Panc1 (cell line): ENCODE measurements at regions not wholly inside any gene's neighbourhood (a gene's known extent, or its start where the extent isn't known, plus 50 kb on each side); places are given as distances from the start of the nearest gene placed in this dataset.

ENCODE experiments used
- ATAC-seq: fragments of 200-7000 bp; cut with Tn5 transposase; 2 replicates; pipeline ENCODE4 v1.9.1; 2020; ENCODE audit warnings: mild to moderate bottlenecking, moderate library complexity
- BruUV-seq: library from RNA; stranded (reverse); fragments of 400-500 nt; replicated peaks from 2 replicates; lab custom pipeline; 2021; lab: Mats Ljungman, UMichigan
- CTCF ChIA-PET: fragments of 300-600 bp; sonication (Branson Sonifier 250); formaldehyde crosslinking; loops from one replicate; lab custom pipeline; 2022; ENCODE audit warnings: antibody characterized with exemption; lab: Charles Lee
- POLR2A ChIA-PET: fragments of 300-600 bp; sonication (Branson Sonifier 250); formaldehyde crosslinking; loops from one replicate; lab custom pipeline; 2022; ENCODE audit warnings: antibody characterized with exemption; lab: Charles Lee
- DNase-seq: peaks from one replicate; pipeline ENCODE4 v3.0.0-alpha.2; 2010; ENCODE audit warnings: low read depth, low spot score
- H3K27ac ChIP-seq: 2 replicates; pipeline ENCODE4 v1.5.1; 2011; ENCODE audit warnings: mild to moderate bottlenecking, low read length, inconsistent platforms
- H3K27me3 ChIP-seq: fragments of 200-500 bp; sonication (Bioruptor generic); 2 replicates; pipeline ENCODE4 v1.6.0; 2014; ENCODE audit warnings: low read length, inconsistent platforms; ENCODE audit not compliant: control insufficient read depth, insufficient read depth
- H3K36me3 ChIP-seq: fragments of 200-500 bp; sonication (Bioruptor generic); 2 replicates; pipeline ENCODE4 v1.5.1; 2014; ENCODE audit warnings: inconsistent platforms, mild to moderate bottlenecking, low read length, moderate library complexity; ENCODE audit not compliant: control insufficient read depth, insufficient read depth
- H3K4me1 ChIP-seq: 2 replicates; pipeline ENCODE4 v1.5.1; 2011; ENCODE audit warnings: inconsistent platforms, mild to moderate bottlenecking, low read length, moderate library complexity; ENCODE audit not compliant: control insufficient read depth, insufficient read depth
- H3K4me3 ChIP-seq, 2 experiments: 2 replicates each; pipeline ENCODE4 v1.5.1; 2011 to 2012; ENCODE audit warnings: low read depth in 2 of 2, low read length in 2 of 2, mild to moderate bottlenecking in 2 of 2, inconsistent platforms in 1 of 2, moderate library complexity in 1 of 2
- H3K9me3 ChIP-seq: fragments of 200-500 bp; sonication (Bioruptor generic); 2 replicates; pipeline ENCODE4 v1.5.1; 2014; ENCODE audit warnings: low read depth, mild to moderate bottlenecking, inconsistent platforms, low read length, moderate library complexity; ENCODE audit not compliant: control insufficient read depth, insufficient read depth
- POLR2AphosphoS5 ChIP-seq: IDR thresholded peaks from 2 replicates; pipeline ENCODE4 v1.6.1; 2012; ENCODE audit warnings: mild to moderate bottlenecking, low read depth, low read length, moderate library complexity
- REST ChIP-seq, 2 experiments: IDR thresholded peaks; 2 replicates each; pipeline ENCODE4 v1.6.1; 2011 to 2012; ENCODE audit warnings: low read depth in 2 of 2, control low read depth in 1 of 2, low read length in 1 of 2, mild to moderate bottlenecking in 1 of 2, moderate library complexity in 1 of 2; ENCODE audit not compliant: insufficient read depth in 1 of 2
- SIN3A ChIP-seq: IDR thresholded peaks from 2 replicates; pipeline ENCODE4 v1.6.1; 2012; ENCODE audit warnings: low read depth, mild to moderate bottlenecking, low read length, moderate library complexity, borderline replicate concordance; ENCODE audit not compliant: insufficient read depth
- TCF7L2 ChIP-seq: IDR thresholded peaks from 2 replicates; pipeline ENCODE4 v1.6.1; 2011; ENCODE audit warnings: mild to moderate bottlenecking, low read depth, low read length, inconsistent platforms
- in situ Hi-C: cut with HindIII; loops from 2 replicates; pipeline ENCODE4 v1.10.0; 2016; ENCODE audit warnings: low sequenced_read_pairs, low pct_unique_long_range_greater_than_20kb
- intact Hi-C: fragments of 100-400 bp; cut with micrococcal nuclease; formaldehyde crosslinking; loops from one replicate; pipeline ENCODE4 v1.10.0; 2022; ENCODE audit not compliant: unreplicated experiment
- TF ChIP-seq, protein P1 (sequence below): fragments of 450-650 bp; IDR thresholded peaks from 2 replicates; pipeline ENCODE4 v1.5.1; 2017; ENCODE audit warnings: mild to moderate bottlenecking

DNA sequence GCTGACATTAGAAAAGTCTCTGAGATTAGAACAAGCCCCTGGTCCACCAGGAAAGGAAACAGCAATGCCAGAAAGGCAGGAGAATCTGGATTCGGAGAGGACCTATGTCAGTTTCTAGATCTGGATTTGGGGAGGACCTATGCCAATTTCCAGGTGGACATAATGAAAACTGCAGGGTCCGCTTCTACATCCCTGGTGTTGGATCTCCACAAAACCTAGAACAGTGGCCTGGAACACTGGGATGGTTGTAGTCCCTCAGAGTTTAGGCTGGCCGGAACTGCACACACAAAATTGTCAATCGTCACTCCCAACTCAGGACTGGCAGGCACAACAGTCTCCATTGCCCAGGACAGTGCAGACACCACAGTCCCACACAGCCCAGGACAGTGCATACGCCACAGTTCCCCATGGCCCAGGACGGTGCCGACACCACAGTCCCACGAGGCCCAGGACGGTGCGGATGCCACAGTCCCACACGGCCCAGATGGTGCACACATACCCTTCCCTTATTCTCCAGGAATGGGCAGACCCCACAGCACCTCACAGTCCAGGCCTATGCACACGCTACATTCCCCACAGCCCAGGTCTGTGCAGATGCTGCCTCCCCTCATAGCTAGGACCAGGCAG, 341.7 kb downstream of the UQCRFS1 start:
- BruUV-seq, result no TSS peak
- no peaks in the 10 kb centered on the region for H3K4me1 ChIP-seq
- no peak overlapping the region for H3K4me3 ChIP-seq
- no peaks in the 10 kb centered on the region for H3K36me3 ChIP-seq
- CTCF ChIA-PET, result no interaction called here
- no peak overlapping the region for H3K27ac ChIP-seq
- TF ChIP-seq, protein P1, sequence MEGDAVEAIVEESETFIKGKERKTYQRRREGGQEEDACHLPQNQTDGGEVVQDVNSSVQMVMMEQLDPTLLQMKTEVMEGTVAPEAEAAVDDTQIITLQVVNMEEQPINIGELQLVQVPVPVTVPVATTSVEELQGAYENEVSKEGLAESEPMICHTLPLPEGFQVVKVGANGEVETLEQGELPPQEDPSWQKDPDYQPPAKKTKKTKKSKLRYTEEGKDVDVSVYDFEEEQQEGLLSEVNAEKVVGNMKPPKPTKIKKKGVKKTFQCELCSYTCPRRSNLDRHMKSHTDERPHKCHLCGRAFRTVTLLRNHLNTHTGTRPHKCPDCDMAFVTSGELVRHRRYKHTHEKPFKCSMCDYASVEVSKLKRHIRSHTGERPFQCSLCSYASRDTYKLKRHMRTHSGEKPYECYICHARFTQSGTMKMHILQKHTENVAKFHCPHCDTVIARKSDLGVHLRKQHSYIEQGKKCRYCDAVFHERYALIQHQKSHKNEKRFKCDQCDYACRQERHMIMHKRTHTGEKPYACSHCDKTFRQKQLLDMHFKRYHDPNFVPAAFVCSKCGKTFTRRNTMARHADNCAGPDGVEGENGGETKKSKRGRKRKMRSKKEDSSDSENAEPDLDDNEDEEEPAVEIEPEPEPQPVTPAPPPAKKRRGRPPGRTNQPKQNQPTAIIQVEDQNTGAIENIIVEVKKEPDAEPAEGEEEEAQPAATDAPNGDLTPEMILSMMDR, result no peak
- TF ChIP-seq TCF7L2 (no peak), SIN3A (no peak), POLR2AphosphoS5 (no peak), REST (IDR thresholded peaks at IDR 0.05; ENCODE audit: insufficient read depth in 1 of 2, low read depth in 2 of 2, low read length in 1 of 2) (no peak)
- no peak for ATAC-seq
- POLR2A ChIA-PET, result no interaction called here
- in situ Hi-C loops, result no loop called here
- no peaks in the 10 kb centered on the region for H3K9me3 ChIP-seq
- DNase-seq, result no peak
- H3K27me3 ChIP-seq, result no peaks in the 10 kb centered on the region
- intact Hi-C loops, result no loop called here

GRCh38 chr19:28869459-28869858, 343.5 kb downstream of the UQCRFS1 start:
- Histone ChIP-seq H3K4me1 (no peaks in the 10 kb centered on the region), H3K9me3 (no peaks in the 10 kb centered on the region), H3K4me3 (no peak overlapping the region), H3K27me3 (no peaks in the 10 kb centered on the region), H3K36me3 (no peaks in the 10 kb centered on the region), H3K27ac (no peak overlapping the region)
- ATAC-seq (no peak), DNase-seq (no peak)
- TF ChIP-seq TCF7L2, result no peak
- TF ChIP-seq POLR2AphosphoS5, result no peak
- TF ChIP-seq REST (IDR thresholded peaks at IDR 0.05; ENCODE audit: insufficient read depth in 1 of 2, low read depth in 2 of 2, low read length in 1 of 2), result no peak
- TF ChIP-seq SIN3A, result no peak
- TF ChIP-seq, protein P1, result no peak
- intact Hi-C loops (no loop called here), in situ Hi-C loops (no loop called here)
- CTCF ChIA-PET, result no interaction called here
- POLR2A ChIA-PET, result no interaction called here
- BruUV-seq, result no TSS peak
